Neuron (in vitro differentiated cells): ENCODE measurements at regions not wholly inside any gene's neighbourhood (a gene's known extent, or its start where the extent isn't known, plus 50 kb on each side); places are given as distances from the start of the nearest gene placed in this dataset.

Experiments used
- H2AFZ ChIP-seq: one replicate; pipeline ENCODE4 v1.6.1; 2013; ENCODE audit warnings: low read depth, mild to moderate bottlenecking, inconsistent platforms, low read length, moderate library complexity
- H3K27me3 ChIP-seq: one replicate; pipeline ENCODE4 v1.6.1; 2013; ENCODE audit warnings: low read length; ENCODE audit not compliant: insufficient read depth
- H3K36me3 ChIP-seq: one replicate; pipeline ENCODE4 v1.6.1; 2013; ENCODE audit warnings: low read length; ENCODE audit not compliant: insufficient read depth
- H3K4me1 ChIP-seq: one replicate; pipeline ENCODE4 v1.6.1; 2013; ENCODE audit warnings: low read length; ENCODE audit not compliant: insufficient read depth
- H3K4me3 ChIP-seq: 2 replicates; pipeline ENCODE4 v1.5.1; 2013; ENCODE audit warnings: mild to moderate bottlenecking, low read length, moderate library complexity
- H3K9me3 ChIP-seq: one replicate; pipeline ENCODE4 v1.6.1; 2013; ENCODE audit warnings: low read length

- Histone ChIP-seq H2AFZ (no peak overlapping the region), H3K27me3 (no peaks in the 10 kb centered on the region), H3K4me1 (peaks cover 6% of the 10 kb centered on the region), H3K9me3 (no peaks in the 10 kb centered on the region), H3K36me3 (no peaks in the 10 kb centered on the region), H3K4me3 (no peak overlapping the region)
Observed at GRCh38 chr2:194102546-194102945, 1554.5 kb upstream of the SLC39A10 start.

GRCh38 chr2:194100201-194100600, 1556.8 kb upstream of the SLC39A10 start:
- Histone ChIP-seq H3K9me3 (no peaks in the 10 kb centered on the region), H3K27me3 (no peaks in the 10 kb centered on the region), H3K4me1 (peaks cover 6% of the 10 kb centered on the region), H3K36me3 (no peaks in the 10 kb centered on the region), H2AFZ (no peak overlapping the region), H3K4me3 (no peak overlapping the region)

GRCh38 chr2:194096402-194096801, 1560.6 kb upstream of the SLC39A10 start:
- H3K27me3 ChIP-seq: no peaks in the 10 kb centered on the region
- H3K4me1 ChIP-seq: peaks cover 6% of the 10 kb centered on the region
- H3K36me3 ChIP-seq: no peaks in the 10 kb centered on the region
- H2AFZ ChIP-seq: no peak overlapping the region
- H3K9me3 ChIP-seq: no peaks in the 10 kb centered on the region
- no peak overlapping the region for H3K4me3 ChIP-seq

GRCh38 chr2:194095359-194095758, 1561.7 kb upstream of the SLC39A10 start:
- no peaks in the 10 kb centered on the region for H3K9me3 ChIP-seq
- H3K4me1 ChIP-seq: peaks cover 2% of the 10 kb centered on the region
- no peak overlapping the region for H2AFZ ChIP-seq
- no peaks in the 10 kb centered on the region for H3K27me3 ChIP-seq
- no peak overlapping the region for H3K4me3 ChIP-seq
- H3K36me3 ChIP-seq: no peaks in the 10 kb centered on the region

- H3K27me3 ChIP-seq: no peaks in the 10 kb centered on the region
- no peak overlapping the region for H3K4me3 ChIP-seq
- no peaks in the 10 kb centered on the region for H3K9me3 ChIP-seq
- no peaks in the 10 kb centered on the region for H3K36me3 ChIP-seq
- no peaks in the 10 kb centered on the region for H3K4me1 ChIP-seq
- H2AFZ ChIP-seq: no peak overlapping the region
Observed at GRCh38 chr2:194090251-194090905, 1566.6 kb upstream of the SLC39A10 start.

GRCh38 chr2:194087089-194087958, 1569.7 kb upstream of the SLC39A10 start:
- H3K36me3 ChIP-seq: no peaks in the 10 kb centered on the region
- no peaks in the 10 kb centered on the region for H3K27me3 ChIP-seq
- no peaks in the 10 kb centered on the region for H3K9me3 ChIP-seq
- no peak overlapping the region for H3K4me3 ChIP-seq
- no peak overlapping the region for H2AFZ ChIP-seq
- H3K4me1 ChIP-seq: no peaks in the 10 kb centered on the region

GRCh38 chr2:194086129-194086528, 1570.9 kb upstream of the SLC39A10 start:
- H3K36me3 ChIP-seq: no peaks in the 10 kb centered on the region
- no peak overlapping the region for H2AFZ ChIP-seq
- no peaks in the 10 kb centered on the region for H3K4me1 ChIP-seq
- no peak overlapping the region for H3K4me3 ChIP-seq
- H3K9me3 ChIP-seq: no peaks in the 10 kb centered on the region
- no peaks in the 10 kb centered on the region for H3K27me3 ChIP-seq

GRCh38 chr2:194079989-194080388, 1577.0 kb upstream of the SLC39A10 start:
- no peak overlapping the region for H2AFZ ChIP-seq
- no peaks in the 10 kb centered on the region for H3K9me3 ChIP-seq
- no peaks in the 10 kb centered on the region for H3K36me3 ChIP-seq
- no peaks in the 10 kb centered on the region for H3K27me3 ChIP-seq
- H3K4me1 ChIP-seq: no peaks in the 10 kb centered on the region
- no peak overlapping the region for H3K4me3 ChIP-seq

- Histone ChIP-seq H3K4me1 (no peaks in the 10 kb centered on the region), H3K9me3 (no peaks in the 10 kb centered on the region), H3K27me3 (no peaks in the 10 kb centered on the region), H3K4me3 (no peak overlapping the region), H2AFZ (no peak overlapping the region), H3K36me3 (no peaks in the 10 kb centered on the region)
Observed at GRCh38 chr2:194077366-194077765, 1579.7 kb upstream of the SLC39A10 start.

- Histone ChIP-seq H3K36me3 (no peaks in the 10 kb centered on the region), H3K4me3 (no peak overlapping the region), H2AFZ (no peak overlapping the region), H3K4me1 (no peaks in the 10 kb centered on the region), H3K9me3 (no peaks in the 10 kb centered on the region), H3K27me3 (no peaks in the 10 kb centered on the region)
Observed at GRCh38 chr2:194062401-194062800, 1594.6 kb upstream of the SLC39A10 start.

GRCh38 chr2:194060269-194060668, 1596.8 kb upstream of the SLC39A10 start:
- H2AFZ ChIP-seq: no peak overlapping the region

GRCh38 chr2:194054313-194054712, 1602.7 kb upstream of the SLC39A10 start:
- Histone ChIP-seq H3K36me3 (no peaks in the 10 kb centered on the region), H3K9me3 (no peaks in the 10 kb centered on the region), H2AFZ (no peak overlapping the region), H3K4me1 (no peaks in the 10 kb centered on the region), H3K27me3 (no peaks in the 10 kb centered on the region), H3K4me3 (no peak overlapping the region)

More at GRCh38 chr2:194060269-194060668, 1596.8 kb upstream of the SLC39A10 start:
- Histone ChIP-seq H3K4me3 (no peak overlapping the region), H3K36me3 (no peaks in the 10 kb centered on the region), H3K4me1 (no peaks in the 10 kb centered on the region), H3K9me3 (no peaks in the 10 kb centered on the region), H3K27me3 (no peaks in the 10 kb centered on the region)

- no peaks in the 10 kb centered on the region for H3K36me3 ChIP-seq
- no peak overlapping the region for H3K4me3 ChIP-seq
- no peak overlapping the region for H2AFZ ChIP-seq
- no peaks in the 10 kb centered on the region for H3K9me3 ChIP-seq
- H3K4me1 ChIP-seq: no peaks in the 10 kb centered on the region
- no peaks in the 10 kb centered on the region for H3K27me3 ChIP-seq
Observed at GRCh38 chr2:194044321-194044720, 1612.7 kb upstream of the SLC39A10 start.
